ENCODE measurements at regions not wholly inside any gene's neighbourhood (a gene's known extent, or its start where the extent isn't known, plus 50 kb on each side); places are given as distances from the start of the nearest gene placed in this dataset.

GRCh38 chr7:155919391-155920067, 107.3 kb upstream of the SHH start:
- TF ChIP-seq CTCF (IDR thresholded peaks at IDR 0.05) (no peak), POLR2AphosphoS5 (IDR thresholded peaks at IDR 0.05) (no peak), POLR2A (IDR thresholded peaks at IDR 0.05) (no peak)

Measured in breast epithelium (tissue), 3 donors.